HT1080 (cell line): ENCODE measurements at regions not wholly inside any gene's neighbourhood (a gene's known extent, or its start where the extent isn't known, plus 50 kb on each side); places are given as distances from the start of the nearest gene placed in this dataset.
A peak's percentile ranks its signal among the peaks of the same experiment; 100 is the strongest.

Experiments
- DNase-seq: peaks from one replicate; pipeline ENCODE4 v3.0.0-alpha.2; 2015; ENCODE audit warnings: low read depth

DNA sequence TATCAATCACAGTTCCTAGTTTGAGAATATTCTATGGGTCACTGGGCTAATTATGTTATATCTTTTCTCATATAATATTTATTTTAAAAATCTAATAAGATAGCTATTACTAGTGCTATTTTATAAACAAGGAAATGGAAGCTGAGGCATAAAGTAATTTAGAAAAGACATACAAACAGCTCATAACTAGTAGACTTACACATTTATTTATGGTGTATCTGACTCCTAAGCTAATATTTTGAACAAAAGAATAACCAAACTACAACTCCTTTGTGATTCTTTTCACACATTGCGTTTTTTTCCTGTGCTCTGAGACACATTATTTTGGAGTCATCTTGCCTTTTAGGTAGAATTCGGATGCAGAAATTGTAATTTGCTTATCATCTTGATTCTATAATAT is 742.0 kb upstream of the LRRTM4 start:
- DNase-seq, result no peak

GRCh38 chr2:78281164-78281563 is 744.3 kb upstream of the REG3G start:
- DNase-seq, result no peak

DNA sequence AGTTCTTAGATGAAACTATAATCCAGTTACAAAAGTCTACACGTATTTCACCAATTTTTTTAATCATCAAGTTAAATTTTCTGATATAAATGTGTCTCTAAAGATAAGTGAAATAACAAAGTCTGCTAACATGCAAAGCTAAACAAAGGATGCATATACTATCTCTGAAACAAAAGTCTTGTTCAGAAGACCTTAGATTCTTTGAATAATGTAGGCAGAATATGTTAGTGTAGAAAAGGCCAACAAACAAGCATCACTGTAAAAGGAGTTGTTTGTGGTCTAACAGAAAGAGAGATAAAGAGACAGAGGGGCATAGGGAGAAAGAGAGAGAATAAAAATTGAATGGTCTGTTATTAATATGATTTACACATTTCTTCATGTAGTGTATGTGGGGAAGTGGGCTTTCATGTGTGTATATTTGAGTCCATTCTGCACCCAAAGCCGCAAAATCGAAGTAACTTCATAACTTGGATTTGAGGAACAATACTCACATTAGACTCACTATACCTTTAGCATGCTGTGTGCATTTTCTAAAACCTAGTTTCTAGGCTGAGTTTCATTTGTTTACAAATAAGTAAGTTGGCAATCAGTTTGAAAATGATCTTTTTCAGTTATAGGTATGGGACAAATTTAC is 734.8 kb upstream of the REG3G start:
- DNase-seq, result no peak

DNA sequence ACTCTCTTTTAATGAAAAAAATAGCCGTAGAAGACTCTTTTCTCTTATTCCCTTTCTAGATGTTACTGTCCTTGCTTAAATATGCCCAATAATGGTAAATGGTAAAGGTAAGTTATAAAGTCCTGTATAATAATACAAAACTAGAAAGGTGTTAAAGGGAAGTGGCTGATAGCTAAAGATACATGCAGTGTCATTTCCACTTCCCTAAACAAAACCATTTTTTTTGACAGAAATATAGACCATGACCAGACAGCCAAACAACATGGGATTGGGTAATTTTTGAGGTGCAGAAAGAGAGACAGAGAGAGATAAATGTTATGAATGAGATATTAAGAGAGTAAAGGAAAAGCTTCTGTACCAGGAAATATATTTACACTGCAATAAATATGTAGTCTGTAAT is 731.7 kb upstream of the REG3G start:
- DNase-seq, result no peak

DNA sequence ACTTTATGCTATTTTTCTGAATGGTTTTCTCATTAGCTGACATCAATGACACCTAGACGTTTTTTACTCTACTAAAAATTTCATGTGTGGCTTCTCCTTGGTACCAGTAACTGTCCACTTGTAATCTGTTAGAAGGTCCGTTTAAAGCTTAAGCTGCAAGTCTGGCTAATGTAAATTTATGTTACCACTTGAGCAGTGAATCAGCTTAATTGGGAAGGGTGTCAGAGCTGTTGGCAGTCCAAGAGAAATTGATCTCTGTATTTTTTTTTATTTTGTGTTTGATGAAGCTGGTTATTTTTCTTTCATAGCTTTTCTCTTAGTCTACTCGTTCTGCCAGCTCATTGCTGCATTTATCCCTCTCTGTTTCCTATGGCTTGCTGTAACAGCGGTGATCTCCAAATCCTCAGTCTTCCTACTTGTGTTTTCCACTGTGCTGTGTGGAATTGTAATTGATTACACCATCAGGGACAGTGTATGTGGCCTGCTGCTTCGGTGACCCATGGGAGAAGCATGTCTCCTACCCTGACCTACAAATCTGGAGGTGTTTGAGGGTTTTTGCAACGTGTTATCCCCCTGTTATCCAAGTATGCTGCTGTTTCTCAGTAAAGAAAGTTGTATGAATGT is 724.2 kb upstream of the REG3G start:
- no peak for DNase-seq

DNA sequence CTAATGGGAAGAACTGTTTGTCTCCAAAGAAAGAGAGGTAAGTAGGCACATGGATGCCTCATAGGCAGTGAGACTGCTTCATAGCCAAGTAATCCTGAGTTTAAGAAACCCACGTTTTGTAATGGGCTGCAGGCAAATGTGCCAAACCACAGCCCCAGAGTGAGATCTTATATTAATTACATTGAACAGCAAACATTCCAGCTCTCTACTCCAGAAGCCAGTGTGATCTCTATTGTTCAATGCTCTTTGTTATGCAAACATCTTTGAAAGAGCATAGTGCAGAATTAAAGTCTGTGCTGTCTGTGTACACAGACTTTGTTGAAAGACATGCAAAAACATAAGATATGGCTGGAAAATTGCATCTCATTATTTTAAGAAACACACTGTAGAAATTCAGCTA is 720.8 kb upstream of the REG3G start:
- DNase-seq, result no peak

GRCh38 chr2:78309460-78309859 is 716.0 kb upstream of the REG3G start:
- DNase-seq, result peak; percentile 32

GRCh38 chr2:78315368-78315767 is 710.1 kb upstream of the REG3G start:
- no peak for DNase-seq

DNA sequence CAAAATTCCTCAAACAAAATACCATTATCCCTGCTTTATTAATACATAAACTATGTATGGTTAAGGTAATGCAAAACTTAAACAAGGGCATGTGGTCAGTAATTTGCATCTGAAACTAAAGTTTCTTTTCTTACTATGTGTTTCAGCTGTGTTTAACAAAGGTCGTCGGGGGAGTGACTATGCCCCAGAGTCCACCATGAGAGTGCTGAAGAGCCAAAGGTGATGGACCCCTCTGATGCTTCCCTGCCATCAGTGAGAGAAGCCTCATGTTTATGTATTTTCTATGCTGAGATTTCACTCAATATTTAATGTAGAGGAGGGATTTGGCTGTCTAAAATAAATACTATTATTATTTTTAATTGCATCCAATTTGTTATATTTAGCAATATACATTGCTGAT is 707.2 kb upstream of the REG3G start:
- DNase-seq, result no peak

GRCh38 chr2:78330193-78330592 is 695.3 kb upstream of the REG3G start:
- DNase-seq, result no peak

- DNase-seq, result no peak
Measured at GRCh38 chr2:78351208-78351607, 674.3 kb upstream of the REG3G start.

GRCh38 chr2:78353168-78353567 is 672.3 kb upstream of the REG3G start:
- DNase-seq, result peak; percentile 72

GRCh38 chr2:78355967-78356366 is 669.5 kb upstream of the REG3G start:
- DNase-seq, result peak; percentile 3

GRCh38 chr2:78383576-78383975 is 641.9 kb upstream of the REG3G start:
- DNase-seq, result no peak

GRCh38 chr2:78397198-78397597 is 628.3 kb upstream of the REG3G start:
- DNase-seq, result no peak

DNA sequence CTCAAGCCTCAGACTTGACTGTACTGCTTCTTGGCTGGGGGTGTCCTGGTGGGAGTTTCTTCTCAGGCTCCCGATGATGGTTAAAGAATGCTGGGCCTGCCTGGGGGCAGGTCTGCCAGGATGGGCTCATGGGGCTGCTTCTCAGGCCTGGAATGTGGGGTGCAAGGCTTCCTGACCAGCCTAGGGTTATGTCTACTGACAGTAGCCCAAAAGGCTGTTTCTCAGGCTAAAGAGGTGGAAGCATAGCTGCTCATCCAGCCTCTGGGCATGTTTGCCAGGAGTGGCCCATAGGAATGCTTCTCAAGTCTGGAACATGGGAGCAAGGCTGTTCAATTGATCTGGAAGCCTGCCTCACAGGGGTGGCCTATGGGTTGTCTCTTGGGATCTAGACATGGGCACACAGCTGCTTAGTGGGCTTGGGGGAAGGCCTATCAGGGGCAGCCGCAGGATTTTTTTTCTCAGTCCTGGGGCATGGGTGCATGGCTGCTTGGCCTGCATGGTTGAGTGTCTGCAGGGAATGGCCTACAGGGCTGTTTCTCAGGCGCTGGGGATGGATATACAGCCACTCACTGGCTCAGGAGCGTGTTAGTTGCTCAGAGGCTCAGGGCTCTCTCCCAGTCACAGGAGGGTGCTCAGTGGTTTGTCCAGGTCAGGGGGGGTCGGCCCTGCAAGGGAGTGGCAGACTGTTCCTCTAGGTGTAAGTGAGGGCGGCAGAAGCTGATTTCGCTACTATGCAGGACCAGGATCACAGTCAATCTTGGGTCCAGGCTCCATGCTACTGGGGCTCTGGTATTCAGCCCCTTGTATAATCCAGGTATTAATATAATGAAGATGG is 617.3 kb upstream of the REG3G start:
- no peak for DNase-seq

DNA sequence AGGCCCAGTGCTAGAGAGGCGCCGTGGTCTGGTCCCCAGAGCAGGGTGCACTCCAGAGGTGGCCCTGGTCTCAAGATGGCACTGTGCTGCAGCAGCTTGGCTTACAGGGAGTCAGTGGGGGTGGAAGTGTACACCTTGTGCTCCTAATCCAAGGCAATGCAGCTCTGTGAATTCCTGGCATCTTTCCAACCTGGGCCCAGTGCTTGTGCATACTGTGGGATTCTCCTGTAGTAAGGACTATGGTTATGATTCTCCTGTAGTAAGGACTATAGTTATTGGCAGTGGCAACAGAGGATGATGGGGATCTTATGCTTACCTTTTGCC is 616.7 kb upstream of the REG3G start:
- DNase-seq, result no peak

- no peak for DNase-seq
Measured at GRCh38 chr2:78411303-78411702, 614.2 kb upstream of the REG3G start.

- DNase-seq, result no peak
Measured at GRCh38 chr2:78416625-78417300, 608.7 kb upstream of the REG3G start.

- no peak for DNase-seq
Measured at GRCh38 chr2:78417355-78417754, 608.1 kb upstream of the REG3G start.

GRCh38 chr2:78418021-78418420 is 607.5 kb upstream of the REG3G start:
- DNase-seq, result no peak

- no peak for DNase-seq
Measured at GRCh38 chr2:78420132-78420531, 605.4 kb upstream of the REG3G start.
